K562 (cell line): ENCODE measurements at regions not wholly inside any gene's neighbourhood (a gene's known extent, or its start where the extent isn't known, plus 50 kb on each side); places are given as distances from the start of the nearest gene placed in this dataset.

Experiments
- ARID4B ChIP-seq: sonication (generic); formaldehyde crosslinking; IDR thresholded peaks from 2 replicates; pipeline ENCODE4 v1.8.0; 2022; ENCODE audit warnings: mild to moderate bottlenecking, missing genetic modification reagents
- PHB ChIP-seq: fragments of 250-450 bp; sonication (Bioruptor Pico); IDR thresholded peaks from 2 replicates; pipeline ENCODE4 v1.5.0; 2021
- TEAD4 ChIP-seq, 2 experiments: sonication (generic) in 1 of 2; formaldehyde crosslinking in 1 of 2; IDR thresholded peaks; 2 replicates each; pipeline versions ENCODE4 v1.6.1 to v1.8.0; 2012 to 2022; ENCODE audit warnings: borderline replicate concordance in 1 of 2, inconsistent platforms in 1 of 2, low read length in 1 of 2, mild to moderate bottlenecking in 1 of 2, missing genetic modification reagents in 1 of 2
- VEZF1 ChIP-seq: fragments of 200-800 bp; sonication (Bioruptor generic); IDR thresholded peaks from 2 replicates; pipeline ENCODE4 v1.6.1; 2017; ENCODE audit warnings: missing genetic modification characterization, missing compliant biosample characterization
- ZNF780A ChIP-seq: fragments of 250-450 bp; sonication (Bioruptor Pico); IDR thresholded peaks from 2 replicates; pipeline ENCODE4 v1.5.0; 2021; ENCODE audit warnings: mild to moderate bottlenecking

GRCh38 chr1:5475572-5475971 lies 516.7 kb downstream of the NPHP4 start (continued):
- TF ChIP-seq PHB (CRISPR knock-in tag) (no peak), ZNF780A (no peak), TEAD4 (IDR thresholded peaks at IDR 0.05; ENCODE audit: low read length) (no peak), TEAD4 (CRISPR knock-in tag; IDR thresholded peaks at IDR 0.05; ENCODE audit: borderline replicate concordance) (no peak), VEZF1 (CRISPR knock-in tag) (no peak), ARID4B (CRISPR knock-in tag) (no peak)
